Muscle layer of colon (tissue), 2 donors: ENCODE measurements at regions not wholly inside any gene's neighbourhood (a gene's known extent, or its start where the extent isn't known, plus 50 kb on each side); places are given as distances from the start of the nearest gene placed in this dataset.
A peak's percentile ranks its signal among the peaks of the same experiment; 100 is the strongest.
"Not testable (repeated sequence)": the region's sequence is repeated elsewhere in the genome, so short reads cannot be mapped to it uniquely, and the experiment has no call there.

Source experiments
- H3K27ac ChIP-seq: one replicate; pipeline ENCODE4 v1.7.0; 2013; ENCODE audit warnings: low read depth, mild to moderate bottlenecking, low read length, moderate library complexity
- H3K27me3 ChIP-seq, 2 donors: one replicate each; pipeline ENCODE4 v1.7.0; 2013; ENCODE audit warnings: low read length in 2 of 2, mild to moderate bottlenecking in 2 of 2; ENCODE audit not compliant: insufficient read depth in 2 of 2, control insufficient read depth in 1 of 2
- H3K36me3 ChIP-seq: one replicate; pipeline ENCODE4 v1.7.0; 2013; ENCODE audit warnings: mild to moderate bottlenecking, low read length; ENCODE audit not compliant: insufficient read depth
- H3K4me1 ChIP-seq: one replicate; pipeline ENCODE4 v1.7.0; 2013; ENCODE audit warnings: mild to moderate bottlenecking, low read length; ENCODE audit not compliant: insufficient read depth
- H3K4me3 ChIP-seq, 2 donors: one replicate each; pipeline ENCODE4 v1.7.0; 2013; ENCODE audit warnings: low read length in 2 of 2, low read depth in 1 of 2, mild to moderate bottlenecking in 1 of 2, moderate library complexity in 1 of 2
- H3K9ac ChIP-seq: one replicate; pipeline ENCODE4 v1.7.0; 2013; ENCODE audit warnings: low read length
- H3K9me3 ChIP-seq: one replicate; pipeline ENCODE4 v1.7.0; 2013; ENCODE audit warnings: mild to moderate bottlenecking, low read length
- donor health status: abdominal sarcoma.
- donor health status: Adenocarcinoma of cecum.

GRCh38 chr3:20320489-20320888 is 134.5 kb upstream of the SGO1 start:
- Histone ChIP-seq H3K27me3 (no peaks in the 10 kb centered on the region), H3K9ac (no peak overlapping the region), H3K9me3 (no peaks in the 10 kb centered on the region), H3K36me3 (no peaks in the 10 kb centered on the region), H3K4me3 (no peak overlapping the region), H3K4me1 (peaks cover 33% of the 10 kb centered on the region), H3K27ac (peak overlapping the region; percentile 8)

GRCh38 chr3:20319551-20319950 is 133.5 kb upstream of the SGO1 start:
- Histone ChIP-seq H3K9ac (no peak overlapping the region), H3K9me3 (no peaks in the 10 kb centered on the region), H3K27me3 (no peaks in the 10 kb centered on the region), H3K4me3 (no peak overlapping the region), H3K27ac (no peak overlapping the region), H3K4me1 (peaks cover 33% of the 10 kb centered on the region), H3K36me3 (no peaks in the 10 kb centered on the region)

- Histone ChIP-seq H3K27ac (no peak overlapping the region), H3K9ac (no peak overlapping the region), H3K4me1 (peaks cover 33% of the 10 kb centered on the region), H3K27me3 (no peaks in the 10 kb centered on the region), H3K36me3 (no peaks in the 10 kb centered on the region), H3K9me3 (no peaks in the 10 kb centered on the region), H3K4me3 (no peak overlapping the region)
Observed at GRCh38 chr3:20317616-20318015, 131.6 kb upstream of the SGO1 start.

GRCh38 chr3:20316238-20316637 is 130.2 kb upstream of the SGO1 start:
- H3K9ac ChIP-seq, result no peak overlapping the region
- H3K4me1 ChIP-seq, result peaks cover 32% of the 10 kb centered on the region
- no peak overlapping the region for H3K4me3 ChIP-seq
- H3K27ac ChIP-seq, result no peak overlapping the region
- H3K9me3 ChIP-seq, result no peaks in the 10 kb centered on the region
- no peaks in the 10 kb centered on the region for H3K27me3 ChIP-seq
- H3K36me3 ChIP-seq, result no peaks in the 10 kb centered on the region

- Histone ChIP-seq H3K9ac (no peak overlapping the region), H3K36me3 (no peaks in the 10 kb centered on the region), H3K4me1 (no peaks in the 10 kb centered on the region), H3K4me3 (no peak overlapping the region), H3K27me3 (no peaks in the 10 kb centered on the region), H3K9me3 (no peaks in the 10 kb centered on the region), H3K27ac (no peak overlapping the region)
Observed at GRCh38 chr3:20310629-20311028, 124.6 kb upstream of the SGO1 start.

GRCh38 chr3:20307383-20307782 is 121.4 kb upstream of the SGO1 start:
- Histone ChIP-seq H3K9me3 (no peaks in the 10 kb centered on the region), H3K27me3 (no peaks in the 10 kb centered on the region), H3K36me3 (no peaks in the 10 kb centered on the region), H3K4me1 (no peaks in the 10 kb centered on the region), H3K27ac (no peak overlapping the region), H3K9ac (no peak overlapping the region), H3K4me3 (no peak overlapping the region)

GRCh38 chr3:20305647-20306046 is 119.6 kb upstream of the SGO1 start:
- Histone ChIP-seq H3K27ac (no peak overlapping the region), H3K27me3 (no peaks in the 10 kb centered on the region), H3K4me3 (no peak overlapping the region), H3K9ac (no peak overlapping the region), H3K4me1 (no peaks in the 10 kb centered on the region), H3K36me3 (no peaks in the 10 kb centered on the region), H3K9me3 (no peaks in the 10 kb centered on the region)

- Histone ChIP-seq H3K9me3 (no peaks in the 10 kb centered on the region), H3K27ac (no peak overlapping the region), H3K9ac (no peak overlapping the region), H3K4me1 (no peaks in the 10 kb centered on the region), H3K36me3 (no peaks in the 10 kb centered on the region), H3K27me3 (no peaks in the 10 kb centered on the region), H3K4me3 (no peak overlapping the region)
Observed at GRCh38 chr3:20302766-20303165, 116.8 kb upstream of the SGO1 start.

GRCh38 chr3:20288050-20288449 is 102.0 kb upstream of the SGO1 start:
- Histone ChIP-seq H3K36me3 (no peaks in the 10 kb centered on the region), H3K4me3 (no peak overlapping the region)

GRCh38 chr3:20280257-20280656 is 94.3 kb upstream of the SGO1 start:
- H3K36me3 ChIP-seq, result no peaks in the 10 kb centered on the region
- no peaks in the 10 kb centered on the region for H3K9me3 ChIP-seq
- no peak overlapping the region for H3K9ac ChIP-seq
- H3K27ac ChIP-seq, result no peak overlapping the region
- no peak overlapping the region for H3K4me3 ChIP-seq
- H3K4me1 ChIP-seq, result no peaks in the 10 kb centered on the region
- H3K27me3 ChIP-seq, result no peaks in the 10 kb centered on the region

More at GRCh38 chr3:20288050-20288449, 102.0 kb upstream of the SGO1 start:
- Histone ChIP-seq H3K4me1 (no peaks in the 10 kb centered on the region), H3K9me3 (no peaks in the 10 kb centered on the region), H3K27me3 (no peaks in the 10 kb centered on the region), H3K27ac (no peak overlapping the region), H3K9ac (no peak overlapping the region)

- not testable (repeated sequence) for H3K4me1 ChIP-seq, H3K27ac ChIP-seq, H3K4me3 ChIP-seq, H3K27me3 ChIP-seq, H3K9ac ChIP-seq, H3K36me3 ChIP-seq, H3K9me3 ChIP-seq
Observed at GRCh38 chr3:20265977-20266376, 80.0 kb upstream of the SGO1 start.

GRCh38 chr3:20264900-20265567 is 79.0 kb upstream of the SGO1 start:
- Histone ChIP-seq H3K27ac (no peak overlapping the region), H3K9ac (no peak overlapping the region), H3K9me3 (no peaks in the 10 kb centered on the region), H3K36me3 (no peaks in the 10 kb centered on the region), H3K4me3 (no peak overlapping the region), H3K4me1 (no peaks in the 10 kb centered on the region), H3K27me3 (no peaks in the 10 kb centered on the region)
